ENCODE measurements at regions not wholly inside any gene's neighbourhood (a gene's known extent, or its start where the extent isn't known, plus 50 kb on each side); places are given as distances from the start of the nearest gene placed in this dataset.

DNA sequence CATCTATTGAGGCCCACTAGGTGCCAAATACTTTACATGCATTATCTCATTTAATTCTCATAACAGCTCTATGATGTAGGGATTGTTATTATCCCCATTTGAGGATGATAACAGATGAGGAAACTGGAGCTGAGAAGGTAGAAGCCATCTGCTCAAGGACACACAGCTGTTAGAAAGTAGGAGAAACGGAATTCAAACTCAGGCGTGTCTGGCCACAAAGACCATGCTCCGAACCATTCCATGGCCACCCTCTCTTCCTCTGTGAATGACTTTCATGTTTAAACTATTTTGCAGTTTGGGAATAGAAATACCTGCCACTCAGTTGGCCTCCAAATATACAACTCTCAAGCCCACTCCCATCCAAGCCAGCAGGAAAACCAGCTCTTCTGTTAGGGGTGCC is 87.6 kb upstream of the ANKRD55 start:
- no peak for DNase-seq (ENCODE audit: low spot score)

DNA sequence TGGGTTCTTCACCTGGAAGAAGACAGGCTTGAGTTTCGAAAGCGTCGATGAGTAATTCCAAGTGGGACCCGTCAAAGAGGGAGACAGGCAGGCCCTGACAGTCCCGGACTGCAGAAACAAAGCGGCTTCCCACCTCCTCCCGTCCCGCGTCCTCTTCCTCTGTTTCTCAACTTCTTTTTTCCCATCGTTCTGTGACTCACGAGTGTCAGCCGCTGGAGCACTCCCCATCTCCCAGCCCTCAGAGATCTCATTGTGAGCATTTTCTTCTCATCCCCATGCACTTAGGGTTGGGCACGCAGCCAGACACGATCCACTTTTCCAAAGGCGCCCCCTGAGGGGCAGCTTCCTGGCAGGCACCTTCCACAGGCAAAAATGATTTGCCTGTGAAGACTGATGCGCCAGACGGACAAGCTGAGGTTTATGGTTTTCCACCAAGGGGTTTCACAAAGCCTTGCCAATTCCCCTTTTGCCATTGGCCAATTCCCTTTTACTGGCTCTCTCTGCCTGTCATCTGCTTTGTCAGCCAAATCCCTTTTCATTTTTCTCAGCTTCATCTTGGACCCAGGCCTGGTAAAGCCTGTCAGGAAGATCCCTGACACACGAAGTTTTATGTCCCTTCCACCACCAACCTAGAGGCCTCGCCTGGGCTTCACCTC is 86.5 kb upstream of the ANKRD55 start:
- peak; percentile 82 for DNase-seq (ENCODE audit: low spot score)

DNA sequence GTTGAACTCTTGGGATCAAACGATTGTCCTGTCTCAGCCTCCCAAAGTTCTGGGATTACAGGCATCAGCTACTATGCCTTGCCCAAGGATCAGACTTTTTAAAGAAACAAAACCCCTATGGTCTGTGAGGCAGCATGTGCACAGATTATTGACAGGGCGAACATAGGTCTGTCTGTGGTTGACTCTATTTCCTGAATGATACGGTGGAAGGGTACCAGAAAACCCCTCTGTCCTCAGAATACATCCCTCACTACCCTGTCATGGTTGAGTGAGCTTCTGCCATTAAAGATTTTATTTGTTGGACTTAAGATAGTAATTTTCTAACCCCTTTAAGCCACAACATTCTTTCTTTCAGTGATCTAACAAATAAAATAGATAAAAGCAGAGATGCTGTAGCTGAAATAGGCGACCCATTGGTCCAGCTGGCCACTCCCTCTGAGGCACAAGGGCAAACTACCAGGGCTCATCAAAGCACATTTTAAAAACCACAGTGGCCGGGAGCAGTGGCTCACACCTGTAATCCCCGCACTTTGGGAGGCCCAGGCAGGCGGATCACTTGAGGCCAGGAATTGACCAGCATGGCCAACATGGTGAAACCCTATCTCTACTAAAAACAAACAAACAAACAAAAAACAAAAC is 84.9 kb upstream of the ANKRD55 start:
- no peak for DNase-seq (ENCODE audit: low spot score)

DNA sequence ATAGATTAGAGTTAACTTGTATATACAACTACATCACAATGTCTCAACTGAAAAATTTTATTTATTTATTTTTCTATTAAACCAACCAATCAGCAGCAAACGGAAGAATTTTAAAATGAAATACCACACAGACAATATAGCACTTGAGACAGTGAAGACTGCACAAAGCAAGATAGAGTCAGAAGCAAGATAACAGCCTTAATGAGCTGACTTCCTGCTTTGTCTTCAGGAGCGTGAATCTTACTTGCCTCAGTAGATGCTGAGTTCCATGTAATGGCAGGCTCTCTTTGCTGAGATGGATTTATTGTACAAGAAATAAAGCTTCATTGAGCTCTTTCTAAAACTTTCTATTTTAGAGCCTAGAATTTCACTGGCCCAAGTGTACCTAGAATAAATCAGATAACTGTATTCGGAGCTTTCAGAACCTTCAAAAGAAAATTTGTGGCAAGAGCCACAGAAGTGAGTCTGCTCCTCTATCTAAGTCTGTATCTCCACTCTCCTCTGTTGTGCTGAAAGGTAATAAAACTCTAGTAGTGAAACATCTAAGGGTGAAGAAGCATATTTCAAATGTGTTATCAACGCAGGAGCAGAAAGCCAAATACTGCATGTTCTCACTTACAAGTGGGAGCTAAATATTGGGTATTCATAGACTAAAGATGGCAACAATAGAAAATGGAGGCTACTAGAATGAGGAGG is 83.3 kb upstream of the ANKRD55 start:
- no peak for DNase-seq (ENCODE audit: low spot score)

DNA sequence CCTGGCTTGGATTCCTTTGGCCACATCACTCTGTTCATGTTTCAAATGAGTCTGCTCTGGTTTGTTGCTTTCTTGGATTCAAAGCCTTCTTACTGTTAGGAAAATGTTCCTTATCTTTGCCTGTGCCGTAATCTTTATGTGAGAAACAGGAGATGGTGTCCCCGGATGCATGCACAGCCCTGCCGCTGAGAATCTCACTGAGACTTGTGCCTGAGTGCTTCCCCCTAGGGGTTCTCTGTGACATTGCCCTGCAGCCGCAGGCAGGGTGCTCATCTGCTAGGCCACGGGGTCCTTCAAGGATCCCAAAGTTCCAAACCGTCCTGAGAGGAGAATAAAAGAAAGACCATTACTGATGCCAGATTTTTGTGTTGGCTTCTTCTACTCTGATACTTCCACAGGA is 81.4 kb upstream of the ANKRD55 start:
- DNase-seq (ENCODE audit: low spot score) = no peak

DNA sequence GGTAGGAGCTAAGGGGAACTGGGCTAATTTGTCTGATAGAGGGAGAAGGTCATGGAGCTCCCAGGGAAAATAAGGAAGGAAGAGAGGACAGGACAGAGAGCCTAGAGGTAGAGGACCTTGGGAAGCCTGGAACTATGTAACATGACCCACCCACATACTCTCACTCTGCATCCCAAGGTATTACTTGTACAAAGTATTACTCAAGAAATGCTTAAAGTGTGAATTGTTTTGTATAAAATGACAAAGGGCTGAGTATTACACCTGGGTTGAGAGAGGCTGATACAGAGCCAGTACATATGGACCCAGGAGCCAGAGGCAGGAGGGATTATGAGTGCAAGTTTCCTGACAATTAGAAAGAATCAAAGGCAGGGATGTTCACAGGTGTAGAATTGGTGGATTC is 80.5 kb upstream of the ANKRD55 start:
- DNase-seq (ENCODE audit: low spot score) = no peak

DNA sequence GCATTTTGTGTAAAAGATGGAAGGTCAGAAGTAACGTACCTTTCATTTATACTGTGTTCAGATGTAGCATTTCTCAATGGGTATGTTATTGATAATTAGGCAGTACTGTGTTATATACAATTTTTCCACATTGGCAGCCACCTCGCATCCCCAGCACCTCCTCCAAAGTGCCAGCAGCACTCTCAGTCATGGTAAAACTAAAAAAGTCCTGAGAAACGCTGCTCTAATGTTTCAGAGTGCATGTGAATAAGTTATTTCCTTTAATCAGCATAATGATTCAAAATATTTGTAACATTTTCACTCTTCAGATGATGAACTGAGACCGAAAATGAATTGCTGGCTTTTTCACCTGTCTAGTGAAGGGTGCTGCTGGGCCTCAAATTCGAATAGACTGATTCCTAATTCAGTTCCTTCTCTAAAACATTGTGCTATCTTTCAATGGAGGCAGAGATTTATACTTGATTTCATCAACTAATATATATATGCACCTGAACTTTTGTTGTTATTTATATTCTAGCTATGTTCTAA is 79.9 kb upstream of the ANKRD55 start:
- no peak for DNase-seq (ENCODE audit: low spot score)

DNA sequence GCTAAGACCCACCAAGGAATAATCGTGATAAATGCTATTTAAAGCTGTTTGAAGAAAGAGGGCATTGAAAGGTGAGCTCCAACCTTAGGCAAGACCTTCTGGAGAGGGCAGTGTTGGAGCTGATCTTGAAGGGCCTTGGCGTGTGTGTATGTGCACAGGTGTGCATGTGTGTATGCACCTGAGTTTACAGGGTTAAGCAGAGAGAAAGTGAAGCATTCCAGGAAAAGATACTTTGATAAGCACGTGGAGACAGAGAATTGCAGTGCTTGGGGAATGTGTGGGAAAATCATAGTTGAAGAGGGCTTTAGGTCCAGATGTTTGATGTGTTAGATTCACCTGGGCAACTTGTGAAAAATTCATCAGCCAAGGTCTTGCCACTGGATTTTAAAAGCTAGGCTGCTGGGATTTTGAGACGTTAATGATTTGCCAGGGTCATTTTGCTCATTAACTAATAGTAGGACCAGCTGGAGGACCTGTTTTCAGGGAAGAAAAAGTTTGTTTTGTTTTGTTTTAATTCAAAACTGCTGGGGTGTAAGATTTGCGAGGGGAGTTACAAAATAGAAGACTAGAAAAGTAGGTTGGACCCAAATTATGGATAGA is 78.3 kb upstream of the ANKRD55 start:
- DNase-seq (ENCODE audit: low spot score) = no peak

DNA sequence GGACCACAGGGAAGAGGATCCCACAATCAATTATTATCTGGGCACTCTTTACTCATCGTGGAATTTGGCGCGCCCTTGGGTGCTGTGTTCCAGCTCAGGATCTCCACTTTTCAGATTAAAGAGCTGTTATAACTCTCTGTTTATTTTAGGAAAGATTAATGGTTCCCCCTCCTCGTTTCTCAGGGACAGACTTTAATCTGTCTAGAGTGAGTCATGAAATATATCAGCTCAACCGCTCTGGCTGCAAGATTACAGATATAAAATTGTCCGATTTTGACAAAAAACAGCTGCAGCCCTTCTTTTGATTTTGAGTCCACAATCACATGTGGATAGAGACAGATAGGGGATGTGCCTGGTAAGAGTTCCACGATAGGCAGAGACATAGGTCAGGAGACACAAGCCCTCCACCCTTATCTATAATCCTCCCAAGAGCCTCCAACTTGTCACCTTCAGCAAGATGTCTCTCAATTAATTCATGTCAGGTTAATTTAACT is 77.6 kb upstream of the ANKRD55 start:
- DNase-seq (ENCODE audit: low spot score) = no peak

DNA sequence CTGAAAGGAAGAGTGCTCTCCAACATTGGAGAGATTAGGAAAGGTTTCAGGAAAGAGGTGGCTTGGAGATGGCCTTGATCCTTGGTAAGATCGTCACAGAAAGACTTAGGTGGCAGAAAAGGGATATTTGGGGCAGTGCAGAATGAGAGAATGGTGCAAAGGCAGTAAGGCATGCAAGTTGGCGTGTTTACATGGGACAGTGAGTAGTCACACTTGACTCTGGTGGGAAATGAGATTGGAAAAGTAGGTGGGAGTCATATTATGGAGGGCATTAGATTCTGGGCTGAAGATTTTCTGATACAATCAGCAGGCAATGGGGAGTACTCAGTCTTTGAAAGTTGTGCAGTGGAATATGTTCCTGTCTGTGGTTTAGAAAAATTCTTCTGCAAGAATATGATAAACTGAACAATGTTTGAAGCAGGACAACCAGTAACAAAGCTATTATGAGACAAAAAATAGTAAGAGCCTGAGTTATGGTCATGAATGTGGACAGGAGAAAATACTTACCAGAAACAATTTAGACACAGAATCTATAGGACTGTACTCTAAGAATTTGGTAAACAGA is 76.2 kb upstream of the ANKRD55 start:
- DNase-seq (ENCODE audit: low spot score) = no peak

DNA sequence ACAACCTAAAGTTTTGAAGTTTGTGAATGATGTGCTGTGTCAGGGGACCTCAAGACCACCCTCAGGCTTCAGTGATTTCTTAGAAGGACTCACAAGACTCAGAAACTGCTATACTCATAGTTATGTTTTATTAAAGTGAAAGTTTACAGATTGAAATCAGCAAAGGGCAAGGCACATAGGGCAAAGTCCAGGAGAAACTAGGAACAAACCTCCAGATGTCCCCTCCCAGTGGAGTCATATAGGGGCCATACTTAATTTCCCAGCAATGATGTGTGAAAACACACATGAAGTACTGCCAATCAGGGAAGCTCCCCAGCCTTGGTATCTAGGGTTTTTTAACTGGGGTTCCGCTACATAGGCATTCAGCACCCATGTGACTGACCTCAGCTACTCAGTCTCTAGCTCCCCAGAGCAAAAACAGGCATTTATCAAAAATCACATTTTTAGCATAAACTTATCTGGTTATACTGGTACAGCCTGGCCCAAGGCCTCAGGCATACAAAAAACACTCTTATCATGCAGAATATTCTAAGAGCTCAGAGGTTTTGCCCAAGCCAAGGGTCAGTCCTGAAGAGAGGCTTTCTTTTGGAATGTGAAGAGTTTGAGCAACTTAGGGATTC is 74.7 kb upstream of the ANKRD55 start:
- no peak for DNase-seq (ENCODE audit: low spot score)

DNA sequence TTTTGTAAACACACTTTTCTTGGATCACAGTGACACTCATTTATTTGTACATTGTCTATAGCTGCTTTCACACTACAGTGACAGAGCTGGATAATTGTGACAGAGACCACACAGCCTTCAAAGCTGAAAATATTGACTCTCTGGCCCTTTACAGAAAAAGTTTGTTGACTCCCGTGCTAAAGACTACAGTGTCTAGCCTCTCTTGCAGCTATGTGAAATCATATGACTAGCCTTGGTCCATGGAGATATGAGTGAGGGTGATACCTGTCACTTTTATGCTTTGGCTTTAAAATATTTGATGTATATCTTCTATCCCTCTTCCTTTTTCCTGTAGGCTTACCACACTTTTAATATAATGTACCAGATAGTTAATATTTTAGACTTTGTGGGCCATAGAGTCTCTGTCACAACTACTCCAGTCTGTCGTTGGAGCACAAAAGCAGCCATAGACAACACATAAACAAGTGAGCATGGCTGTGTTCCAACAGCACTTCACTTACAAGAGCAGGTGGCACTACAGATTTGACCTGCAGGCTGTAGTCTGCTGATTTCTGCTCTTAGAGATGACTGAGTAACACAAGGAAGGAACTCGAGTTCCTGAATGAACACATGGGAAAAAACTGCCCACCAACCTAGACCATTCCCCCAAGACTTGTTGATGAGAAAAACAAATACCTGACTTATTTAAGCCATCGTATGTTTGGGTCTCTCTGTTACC is 73.5 kb upstream of the ANKRD55 start:
- DNase-seq (ENCODE audit: low spot score) = no peak

DNA sequence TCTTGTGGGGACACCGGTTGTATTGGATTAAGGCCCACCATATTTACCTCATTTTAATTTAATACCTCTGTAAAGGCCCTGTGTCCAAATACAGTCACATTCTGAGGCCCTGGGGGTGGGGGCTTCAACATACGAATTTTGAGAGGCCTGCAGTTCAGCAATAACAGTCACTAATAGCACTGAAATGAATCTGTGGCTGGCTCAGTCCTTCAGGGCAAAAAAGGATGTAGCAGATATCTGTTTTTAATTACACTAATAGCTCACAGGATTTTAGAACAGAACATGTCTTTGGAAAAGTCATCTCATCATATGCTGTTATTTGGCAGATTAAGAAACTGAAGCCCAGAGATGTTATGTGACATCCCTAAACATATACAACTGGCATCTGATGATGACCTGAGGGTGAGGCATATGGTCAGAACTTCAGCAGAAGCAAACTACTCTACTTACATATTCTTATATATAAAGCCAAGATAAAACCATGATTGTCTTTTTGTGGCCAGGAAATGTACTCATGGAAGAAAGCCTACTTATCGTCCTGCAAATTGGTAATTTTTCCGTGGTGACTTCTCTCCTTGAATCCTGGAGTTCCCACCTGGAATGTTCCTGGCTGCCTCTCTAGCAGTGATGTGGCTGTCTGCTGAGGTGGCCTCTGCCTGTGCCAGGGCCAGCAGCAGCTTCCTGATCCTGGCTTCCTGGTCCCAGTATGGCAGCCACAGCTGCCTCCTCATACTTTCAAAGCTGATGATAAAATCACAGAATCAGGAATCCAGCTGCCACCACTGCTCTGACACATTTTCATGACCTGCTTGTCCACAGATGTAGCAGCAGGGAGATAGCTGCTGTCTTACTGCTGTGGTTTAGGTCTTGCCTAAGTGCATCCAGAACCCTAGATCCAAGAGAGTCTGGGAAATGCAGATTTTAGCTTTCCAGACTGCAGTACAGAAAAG is 72.1 kb upstream of the ANKRD55 start:
- peak; percentile 31 for DNase-seq (ENCODE audit: low spot score)

DNA sequence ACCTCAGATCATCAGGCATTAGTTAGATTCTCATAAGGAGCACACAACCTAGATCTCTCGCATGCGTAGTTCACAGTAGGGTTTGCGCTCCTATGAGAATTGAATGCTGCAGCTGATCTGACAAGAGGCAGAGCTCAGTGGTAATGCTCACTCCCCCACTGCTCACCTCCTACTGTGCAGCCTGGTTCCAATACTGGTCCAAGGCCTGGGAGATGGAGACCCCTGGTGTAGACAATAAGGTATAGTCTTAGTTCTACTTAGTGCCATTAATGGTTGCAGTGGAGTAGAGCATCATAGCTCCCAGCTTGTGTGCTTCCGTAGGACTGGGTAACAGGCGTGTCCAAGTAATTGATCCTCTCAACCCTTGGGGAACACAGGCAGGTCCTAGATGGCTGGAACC is 70.4 kb upstream of the ANKRD55 start:
- DNase-seq (ENCODE audit: low spot score) = no peak

DNA sequence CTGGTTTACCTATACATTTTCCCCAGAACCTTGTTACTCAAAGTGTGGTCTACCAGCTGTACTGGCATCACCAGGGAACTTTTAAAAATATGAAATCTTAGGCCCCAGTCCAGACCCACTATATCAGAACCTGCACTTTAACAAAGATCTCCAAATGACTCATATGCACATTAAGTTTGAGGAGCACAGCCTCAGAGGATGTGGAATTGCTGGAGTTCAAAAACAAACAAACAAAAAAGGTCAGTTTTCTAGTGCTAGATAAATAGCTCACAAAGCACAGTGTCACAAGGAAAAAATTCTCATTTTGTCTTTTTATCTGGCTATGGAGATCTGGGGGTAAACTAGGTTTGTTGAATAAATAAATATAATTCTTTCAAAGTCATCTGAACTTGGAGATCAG is 68.9 kb upstream of the ANKRD55 start:
- DNase-seq (ENCODE audit: low spot score) = no peak

DNA sequence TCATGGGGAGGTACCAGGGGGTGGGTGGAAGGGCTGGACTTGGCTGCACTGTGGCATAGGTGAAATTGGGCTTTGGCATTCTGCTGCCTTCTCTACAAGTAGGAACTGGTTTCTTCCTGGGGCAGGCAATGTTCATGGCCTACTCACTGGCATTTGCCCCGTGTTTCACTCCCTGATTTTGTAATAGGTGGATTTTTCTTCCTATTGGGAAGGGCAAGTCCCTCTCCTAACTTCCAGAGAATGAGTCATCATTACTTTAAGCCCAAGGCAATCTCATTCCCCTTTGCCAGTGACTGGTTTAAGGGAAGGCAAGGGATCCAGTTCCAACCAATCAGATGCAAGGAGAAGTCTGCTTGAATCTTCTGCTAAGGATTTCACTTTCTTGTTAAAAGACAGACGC is 67.9 kb upstream of the ANKRD55 start:
- DNase-seq (ENCODE audit: low spot score) = peak; percentile 21

DNA sequence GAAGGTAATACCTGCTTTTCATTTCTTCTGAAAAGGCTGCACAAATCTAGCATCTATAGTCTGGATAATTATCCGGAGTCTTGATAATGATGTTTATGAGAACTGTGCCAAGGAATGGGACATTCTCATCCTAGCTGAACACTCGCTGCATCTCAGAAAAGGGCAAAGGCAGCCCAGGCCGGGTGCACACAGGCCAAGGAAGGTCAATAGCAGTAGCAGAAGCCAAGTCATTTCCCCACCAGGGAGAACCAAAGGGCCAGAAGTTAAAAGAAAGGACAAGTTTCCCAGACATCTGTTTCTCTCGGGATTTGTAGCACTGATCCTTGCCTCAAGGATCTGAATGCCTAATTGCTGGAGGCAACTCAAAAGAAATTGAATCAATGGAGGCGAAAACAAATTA is 66.1 kb upstream of the ANKRD55 start:
- no peak for DNase-seq (ENCODE audit: low spot score)

DNA sequence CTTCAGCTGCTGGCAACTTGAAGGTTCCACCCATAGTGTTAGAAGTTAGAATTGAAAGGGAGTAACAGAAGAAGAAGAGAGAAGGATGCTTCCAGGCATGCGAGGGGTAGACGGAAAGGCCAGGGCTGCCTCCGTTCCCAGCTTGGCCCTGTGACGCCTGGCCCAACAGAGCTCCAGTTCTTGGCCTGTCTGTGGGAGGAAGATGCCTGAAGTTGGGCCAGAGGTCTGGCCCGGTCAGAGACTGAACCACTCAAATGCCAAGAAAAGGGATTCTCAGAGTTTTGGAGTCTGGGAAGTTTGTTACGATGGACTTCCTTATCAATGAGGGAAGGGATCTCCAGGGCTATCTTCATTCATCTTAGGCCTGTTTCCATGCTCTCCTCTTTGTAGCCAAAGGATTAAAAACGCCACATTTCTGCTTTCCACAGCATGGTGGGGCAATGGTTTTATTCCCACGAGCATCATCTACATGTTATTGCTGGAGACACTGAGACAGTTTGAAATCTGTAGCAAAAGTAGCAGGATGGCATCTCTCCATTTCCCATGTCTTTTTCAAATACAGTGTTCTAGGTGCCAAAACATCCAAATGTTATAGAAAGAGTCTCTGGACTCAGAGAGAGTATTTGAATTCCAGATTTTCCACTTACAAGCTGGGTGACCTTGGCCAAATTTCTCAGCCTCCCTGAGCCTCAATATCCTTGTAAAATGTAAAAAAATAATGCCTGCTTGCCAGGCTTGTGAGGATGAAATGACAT is 65.4 kb upstream of the ANKRD55 start:
- DNase-seq (ENCODE audit: low spot score) = no peak

DNA sequence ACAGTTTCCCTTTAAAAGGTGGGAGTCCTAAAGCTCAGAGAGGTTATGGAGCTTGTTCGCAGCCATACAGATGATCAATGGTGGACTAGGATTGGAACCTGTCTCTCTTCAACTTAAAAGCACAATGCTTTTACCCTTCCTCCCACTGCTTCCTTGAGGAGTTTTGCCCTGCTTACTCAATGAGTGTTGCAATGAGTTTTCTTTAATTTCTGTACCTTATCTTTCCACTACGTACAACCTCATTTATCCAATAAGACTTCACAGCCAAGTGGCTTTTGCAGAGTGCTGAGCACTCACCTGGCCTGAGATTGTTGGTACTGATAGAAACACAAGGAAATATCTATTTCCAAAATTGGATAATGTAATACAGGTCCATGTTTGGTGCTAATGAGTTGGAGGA is 64.7 kb upstream of the ANKRD55 start:
- DNase-seq (ENCODE audit: low spot score) = no peak

All from AG20443 (cell line).